ENCODE measurements at regions not wholly inside any gene's neighbourhood (a gene's known extent, or its start where the extent isn't known, plus 50 kb on each side); places are given as distances from the start of the nearest gene placed in this dataset.

DNA sequence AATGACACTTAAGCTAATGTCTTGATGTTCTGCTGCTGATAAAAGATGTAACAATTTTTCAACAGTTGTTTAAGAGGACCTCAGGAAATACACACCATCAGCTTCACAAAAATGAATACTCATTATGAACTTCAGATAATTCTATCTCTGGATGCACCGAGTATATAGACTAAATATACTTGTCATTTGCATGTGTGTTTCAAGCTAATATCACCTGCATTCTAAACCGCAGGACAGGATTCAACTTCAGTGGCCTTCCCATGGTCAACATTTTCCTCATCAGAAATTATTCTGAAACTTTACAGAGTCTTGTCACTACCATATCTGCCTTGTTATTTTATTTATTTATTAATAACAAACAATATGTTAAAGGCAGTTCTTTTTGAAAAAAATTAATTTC is 717.0 kb upstream of the CCDC179 start:
- no peak for TF ChIP-seq POLR2A (IDR thresholded peaks at IDR 0.05)
- TF ChIP-seq, protein P1, sequence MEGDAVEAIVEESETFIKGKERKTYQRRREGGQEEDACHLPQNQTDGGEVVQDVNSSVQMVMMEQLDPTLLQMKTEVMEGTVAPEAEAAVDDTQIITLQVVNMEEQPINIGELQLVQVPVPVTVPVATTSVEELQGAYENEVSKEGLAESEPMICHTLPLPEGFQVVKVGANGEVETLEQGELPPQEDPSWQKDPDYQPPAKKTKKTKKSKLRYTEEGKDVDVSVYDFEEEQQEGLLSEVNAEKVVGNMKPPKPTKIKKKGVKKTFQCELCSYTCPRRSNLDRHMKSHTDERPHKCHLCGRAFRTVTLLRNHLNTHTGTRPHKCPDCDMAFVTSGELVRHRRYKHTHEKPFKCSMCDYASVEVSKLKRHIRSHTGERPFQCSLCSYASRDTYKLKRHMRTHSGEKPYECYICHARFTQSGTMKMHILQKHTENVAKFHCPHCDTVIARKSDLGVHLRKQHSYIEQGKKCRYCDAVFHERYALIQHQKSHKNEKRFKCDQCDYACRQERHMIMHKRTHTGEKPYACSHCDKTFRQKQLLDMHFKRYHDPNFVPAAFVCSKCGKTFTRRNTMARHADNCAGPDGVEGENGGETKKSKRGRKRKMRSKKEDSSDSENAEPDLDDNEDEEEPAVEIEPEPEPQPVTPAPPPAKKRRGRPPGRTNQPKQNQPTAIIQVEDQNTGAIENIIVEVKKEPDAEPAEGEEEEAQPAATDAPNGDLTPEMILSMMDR (IDR thresholded peaks at IDR 0.05), result no peak
- 80 to 91% (median 85%) methylated on average over 2 of the region's 2 CpGs for WGBS, 4 donors
- H3K36me3 ChIP-seq (replicated peaks in 1 of 2), result no peaks in the 10 kb centered on the region
- no peak for DNase-seq
- intact Hi-C loops (cut with DNase I), result no loop called here
- H3K27me3 ChIP-seq, result no peaks in the 10 kb centered on the region
- no peak overlapping the region for H3K27ac ChIP-seq
- H3K9me3 ChIP-seq (replicated peaks in 1 of 3), result no peaks in the 10 kb centered on the region
- H3K4me3 ChIP-seq, result no peak overlapping the region
- no peaks in the 10 kb centered on the region for H3K4me1 ChIP-seq (replicated peaks in 1 of 2)

GRCh38 chr11:23585416-23586104 is 725.3 kb upstream of the CCDC179 start:
- Histone ChIP-seq H3K27me3 (no peaks in the 10 kb centered on the region), H3K36me3 (replicated peaks in 1 of 2) (no peaks in the 10 kb centered on the region), H3K4me3 (no peak overlapping the region), H3K4me1 (replicated peaks in 1 of 2) (no peaks in the 10 kb centered on the region), H3K27ac (no peak overlapping the region), H3K9me3 (replicated peaks in 1 of 3) (peaks cover 0 to 9% (median 0%) of the 10 kb centered on the region in 3 donors)
- TF ChIP-seq POLR2A (IDR thresholded peaks at IDR 0.05), result no peak
- TF ChIP-seq, protein P1 (IDR thresholded peaks at IDR 0.05), result no peak
- intact Hi-C loops (cut with DNase I), result no loop called here
- 76 to 92% (median 81%) methylated on average over 2 of the region's 2 CpGs for WGBS, 4 donors
- DNase-seq, result no peak

DNA sequence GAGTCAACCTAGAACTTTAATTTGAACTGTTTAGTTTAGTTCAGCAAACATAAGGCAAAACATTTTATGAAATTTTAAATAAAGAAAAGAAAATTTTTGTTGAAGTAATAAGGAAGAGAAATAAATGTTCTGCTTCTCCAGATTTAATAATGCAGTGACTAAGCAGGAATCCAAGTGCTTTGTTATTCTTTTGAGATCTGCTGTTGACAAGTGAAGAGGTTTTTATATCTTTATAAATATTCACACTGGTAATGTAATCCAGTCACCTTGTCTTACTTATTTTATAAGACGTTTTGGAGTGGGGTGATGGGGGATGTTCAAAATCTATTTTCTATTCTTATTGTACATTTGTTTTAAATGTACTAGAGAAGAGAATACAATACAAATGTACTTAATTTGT is 725.9 kb upstream of the CCDC179 start:
- H3K27ac ChIP-seq, result no peak overlapping the region
- TF ChIP-seq, protein P1 (IDR thresholded peaks at IDR 0.05), result no peak
- TF ChIP-seq POLR2A (IDR thresholded peaks at IDR 0.05), result no peak
- intact Hi-C loops (cut with DNase I), result no loop called here

DNA sequence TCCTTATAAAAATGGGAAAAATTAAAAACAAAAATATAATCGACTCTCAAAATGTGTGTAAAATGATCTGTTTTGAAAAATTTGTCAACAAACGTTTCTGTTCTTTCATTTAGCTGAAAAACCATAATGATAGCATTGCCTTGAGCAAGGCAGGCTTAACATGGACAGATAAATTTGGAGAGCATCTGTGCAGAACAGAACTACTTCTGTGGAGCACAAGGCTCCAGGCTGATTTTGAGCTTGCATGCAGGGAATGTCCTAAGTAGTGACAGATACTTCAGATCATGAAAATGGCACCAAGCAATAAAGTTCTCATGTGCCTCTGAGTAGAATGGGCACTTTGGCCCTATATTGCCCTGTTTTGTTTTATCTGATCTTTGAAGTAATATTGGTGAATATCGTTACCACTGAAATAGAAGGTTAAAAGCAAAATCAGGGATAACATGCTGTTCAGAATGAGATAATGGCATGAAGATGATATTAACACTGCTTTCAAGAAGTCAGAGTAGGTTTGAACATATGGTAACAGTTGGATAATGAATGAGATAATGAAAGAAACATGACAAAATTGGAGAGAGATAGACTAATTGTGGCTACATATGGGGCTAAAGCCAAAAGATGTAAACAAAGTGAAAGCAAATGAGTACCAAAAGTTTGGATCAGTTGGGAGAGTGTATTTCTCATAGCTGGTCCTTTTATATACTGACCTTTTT is 730.5 kb upstream of the CCDC179 start:
- no peaks in the 10 kb centered on the region for H3K27me3 ChIP-seq
- H3K4me3 ChIP-seq, result no peak overlapping the region
- DNase-seq, result no peak
- H3K9me3 ChIP-seq (replicated peaks in 1 of 3), result peaks cover 0 to 9% (median 0%) of the 10 kb centered on the region in 3 donors
- TF ChIP-seq POLR2A (IDR thresholded peaks at IDR 0.05), result no peak
- TF ChIP-seq, protein P1 (IDR thresholded peaks at IDR 0.05), result no peak
- intact Hi-C loops (cut with DNase I), result no loop called here
- H3K4me1 ChIP-seq (replicated peaks in 1 of 2), result no peaks in the 10 kb centered on the region
- no peak overlapping the region for H3K27ac ChIP-seq
- H3K36me3 ChIP-seq (replicated peaks in 1 of 2), result no peaks in the 10 kb centered on the region
- WGBS, 4 donors, result 61 to 80% (median 70%) methylated on average over 3 of the region's 3 CpGs

More for the DNA sequence above, 725.9 kb upstream of the CCDC179 start:
- H3K27me3 ChIP-seq, result no peaks in the 10 kb centered on the region
- WGBS, 4 donors, result 37 to 45% (median 42%) methylated on average over 1 of the region's 1 CpG
- no peaks in the 10 kb centered on the region for H3K36me3 ChIP-seq (replicated peaks in 1 of 2)
- H3K4me3 ChIP-seq, result no peak overlapping the region
- H3K9me3 ChIP-seq (replicated peaks in 1 of 3), result peaks cover 0 to 9% (median 0%) of the 10 kb centered on the region in 3 donors
- H3K4me1 ChIP-seq (replicated peaks in 1 of 2), result no peaks in the 10 kb centered on the region
- DNase-seq, result no peak
